ENCODE measurements at regions not wholly inside any gene's neighbourhood (a gene's known extent, or its start where the extent isn't known, plus 50 kb on each side); places are given as distances from the start of the nearest gene placed in this dataset.

- DNase-seq (ENCODE audit: low read depth in 1 of 2, low spot score in 1 of 2), result no peak
- in situ Hi-C loops (cut with HindIII; ENCODE audit: low pct_unique_long_range_greater_than_20kb, low sequenced_read_pairs), result no loop called here
- TF ChIP-seq JUND (IDR thresholded peaks at IDR 0.05; ENCODE audit: low read depth), result no peak
These were observed 124.3 kb downstream of the TRIB2 start for GRCh38 chr2:12841021-12841420.

- DNase-seq (ENCODE audit: low read depth in 1 of 2, low spot score in 1 of 2), result no peak
- in situ Hi-C loops (cut with HindIII; ENCODE audit: low pct_unique_long_range_greater_than_20kb, low sequenced_read_pairs), result no loop called here
- TF ChIP-seq JUND (IDR thresholded peaks at IDR 0.05; ENCODE audit: low read depth), result no peak
These were observed 126.2 kb downstream of the TRIB2 start for GRCh38 chr2:12842917-12843316.

- in situ Hi-C loops (cut with HindIII; ENCODE audit: low pct_unique_long_range_greater_than_20kb, low sequenced_read_pairs), result no loop called here
- no peak for DNase-seq (ENCODE audit: low read depth in 1 of 2, low spot score in 1 of 2)
These were observed 127.8 kb downstream of the TRIB2 start for GRCh38 chr2:12844511-12844910.

GRCh38 chr2:12847694-12848575 lies 131.2 kb downstream of the TRIB2 start:
- TF ChIP-seq JUND (IDR thresholded peaks at IDR 0.05; ENCODE audit: low read depth), result no peak
- no peak for DNase-seq (ENCODE audit: low read depth in 1 of 2, low spot score in 1 of 2)
- in situ Hi-C loops (cut with HindIII; ENCODE audit: low pct_unique_long_range_greater_than_20kb, low sequenced_read_pairs), result no loop called here

More at GRCh38 chr2:12844511-12844910, 127.8 kb downstream of the TRIB2 start:
- TF ChIP-seq JUND (IDR thresholded peaks at IDR 0.05; ENCODE audit: low read depth), result no peak

GRCh38 chr2:12852135-12852534 lies 135.4 kb downstream of the TRIB2 start:
- no peak for DNase-seq (ENCODE audit: low read depth in 1 of 2, low spot score in 1 of 2)
- in situ Hi-C loops (cut with HindIII; ENCODE audit: low pct_unique_long_range_greater_than_20kb, low sequenced_read_pairs), result no loop called here
- TF ChIP-seq JUND (IDR thresholded peaks at IDR 0.05; ENCODE audit: low read depth), result no peak

GRCh38 chr2:12854001-12854530 lies 137.3 kb downstream of the TRIB2 start:
- in situ Hi-C loops (cut with HindIII; ENCODE audit: low pct_unique_long_range_greater_than_20kb, low sequenced_read_pairs), result no loop called here
- no peak for DNase-seq (ENCODE audit: low read depth in 1 of 2, low spot score in 1 of 2)
- no peak for TF ChIP-seq JUND (IDR thresholded peaks at IDR 0.05; ENCODE audit: low read depth)

- TF ChIP-seq JUND (IDR thresholded peaks at IDR 0.05; ENCODE audit: low read depth), result no peak
- in situ Hi-C loops (cut with HindIII; ENCODE audit: low pct_unique_long_range_greater_than_20kb, low sequenced_read_pairs), result no loop called here
- no peak for DNase-seq (ENCODE audit: low read depth in 1 of 2, low spot score in 1 of 2)
These were observed 138.8 kb downstream of the TRIB2 start for GRCh38 chr2:12855508-12855907.

- TF ChIP-seq JUND (IDR thresholded peaks at IDR 0.05; ENCODE audit: low read depth), result no peak
- DNase-seq (ENCODE audit: low read depth in 1 of 2, low spot score in 1 of 2), result no peak
- in situ Hi-C loops (cut with HindIII; ENCODE audit: low pct_unique_long_range_greater_than_20kb, low sequenced_read_pairs), result no loop called here
These were observed 140.3 kb downstream of the TRIB2 start for GRCh38 chr2:12856934-12857601.

- no peak for TF ChIP-seq JUND (IDR thresholded peaks at IDR 0.05; ENCODE audit: low read depth)
- in situ Hi-C loops (cut with HindIII; ENCODE audit: low pct_unique_long_range_greater_than_20kb, low sequenced_read_pairs), result no loop called here
- DNase-seq (ENCODE audit: low read depth in 1 of 2, low spot score in 1 of 2), result no peak
These were observed 141.2 kb downstream of the TRIB2 start for GRCh38 chr2:12857891-12858290.

- in situ Hi-C loops (cut with HindIII; ENCODE audit: low pct_unique_long_range_greater_than_20kb, low sequenced_read_pairs), result no loop called here
- TF ChIP-seq JUND (IDR thresholded peaks at IDR 0.05; ENCODE audit: low read depth), result no peak
- no peak for DNase-seq (ENCODE audit: low read depth in 1 of 2, low spot score in 1 of 2)
These were observed 142.1 kb downstream of the TRIB2 start for GRCh38 chr2:12858786-12859185.

GRCh38 chr2:12861344-12861930 lies 144.7 kb downstream of the TRIB2 start:
- in situ Hi-C loops (cut with HindIII; ENCODE audit: low pct_unique_long_range_greater_than_20kb, low sequenced_read_pairs), result no loop called here
- DNase-seq (ENCODE audit: low read depth in 1 of 2, low spot score in 1 of 2), result no peak
- TF ChIP-seq JUND (IDR thresholded peaks at IDR 0.05; ENCODE audit: low read depth), result no peak

GRCh38 chr2:12862541-12862940 lies 145.8 kb downstream of the TRIB2 start:
- in situ Hi-C loops (cut with HindIII; ENCODE audit: low pct_unique_long_range_greater_than_20kb, low sequenced_read_pairs), result no loop called here
- TF ChIP-seq JUND (IDR thresholded peaks at IDR 0.05; ENCODE audit: low read depth), result no peak
- no peak for DNase-seq (ENCODE audit: low read depth in 1 of 2, low spot score in 1 of 2)

- DNase-seq (ENCODE audit: low read depth in 1 of 2, low spot score in 1 of 2), result no peak
- TF ChIP-seq JUND (IDR thresholded peaks at IDR 0.05; ENCODE audit: low read depth), result no peak
- in situ Hi-C loops (cut with HindIII; ENCODE audit: low pct_unique_long_range_greater_than_20kb, low sequenced_read_pairs), result no loop called here
These were observed 147.2 kb downstream of the TRIB2 start for GRCh38 chr2:12863937-12864336.
